ENCODE measurements at regions not wholly inside any gene's neighbourhood (a gene's known extent, or its start where the extent isn't known, plus 50 kb on each side); places are given as distances from the start of the nearest gene placed in this dataset.

DNA sequence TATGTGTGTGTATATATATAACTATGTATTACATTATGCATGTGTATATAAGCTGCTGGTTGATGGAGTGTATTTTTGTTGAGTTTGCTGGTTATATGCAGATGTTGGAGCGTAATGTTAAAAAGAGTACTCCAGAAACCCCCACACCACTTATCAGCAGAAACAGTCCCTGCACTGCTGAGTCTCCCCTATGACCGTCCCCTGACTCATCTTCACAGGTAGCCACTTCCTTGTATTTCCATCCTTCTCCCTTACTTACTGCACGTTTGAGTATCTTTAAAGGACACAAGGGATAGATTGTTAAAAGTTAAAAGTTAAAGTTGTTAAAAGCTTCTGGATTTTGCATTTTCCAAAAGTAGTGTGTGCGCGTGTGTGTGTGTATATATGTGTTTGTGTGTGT, 853.9 kb upstream of the EEF2KMT start:
- no peaks in the 10 kb centered on the region for H3K36me3 ChIP-seq
- H3K4me3 ChIP-seq, result no peak overlapping the region
- no peaks in the 10 kb centered on the region for H3K27me3 ChIP-seq
- H3K4me1 ChIP-seq, result no peaks in the 10 kb centered on the region
- H3K27ac ChIP-seq, result no peak overlapping the region
- no peak for DNase-seq (ENCODE audit: low spot score)
- no peak for TF ChIP-seq CTCF (IDR thresholded peaks at IDR 0.05)
- H3K9me3 ChIP-seq, result no peaks in the 10 kb centered on the region

DNA sequence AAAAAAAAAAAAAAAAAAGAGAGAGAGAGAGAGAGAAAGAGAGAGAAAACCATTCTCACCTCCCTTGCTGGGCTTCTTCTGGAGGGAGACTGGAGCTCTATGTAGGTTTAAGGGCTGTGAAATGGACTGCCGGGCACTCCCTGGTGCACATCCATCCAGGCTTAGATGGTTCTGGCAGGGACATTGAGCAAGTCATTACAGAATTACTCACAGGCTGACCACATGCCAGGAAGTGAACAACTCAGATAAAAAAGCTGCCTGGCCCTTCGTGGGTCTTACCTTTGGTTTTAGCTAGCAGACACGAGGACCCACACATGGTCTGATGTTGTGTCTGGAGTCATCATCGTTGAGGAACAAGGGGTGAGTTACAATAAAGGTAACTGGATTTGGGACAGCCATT, 847.4 kb upstream of the EEF2KMT start:
- Histone ChIP-seq H3K36me3 (no peaks in the 10 kb centered on the region), H3K4me3 (no peak overlapping the region), H3K27ac (no peak overlapping the region), H3K4me1 (no peaks in the 10 kb centered on the region), H3K9me3 (peaks cover 0 to 19% of the 10 kb centered on the region in 2 donors), H3K27me3 (no peaks in the 10 kb centered on the region)
- TF ChIP-seq CTCF (IDR thresholded peaks at IDR 0.05), result no peak
- DNase-seq (ENCODE audit: low spot score), result no peak

DNA sequence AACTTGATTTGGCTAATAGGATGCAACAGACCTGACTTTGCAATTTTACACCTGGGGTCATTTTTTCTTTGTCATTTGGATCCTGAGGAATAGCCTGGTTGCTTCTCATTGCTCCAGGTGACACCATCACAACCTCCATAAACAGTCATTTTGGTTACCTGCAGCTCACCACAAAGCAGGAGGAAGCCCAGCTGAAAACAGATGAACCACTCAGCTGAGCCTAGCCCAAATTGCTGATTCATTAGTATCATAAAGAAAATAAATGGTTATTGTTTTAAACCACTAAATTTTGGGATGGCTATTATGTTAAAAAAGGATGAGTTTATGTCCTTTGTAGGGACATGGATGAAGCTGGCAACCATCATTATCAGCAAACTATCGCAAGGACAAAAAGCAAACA, 841.0 kb upstream of the EEF2KMT start:
- no peak for TF ChIP-seq CTCF (IDR thresholded peaks at IDR 0.05)
- no peak for DNase-seq (ENCODE audit: low spot score)
- Histone ChIP-seq H3K4me3 (no peak overlapping the region), H3K27me3 (no peaks in the 10 kb centered on the region), H3K27ac (no peak overlapping the region), H3K9me3 (peaks cover 0 to 30% of the 10 kb centered on the region in 2 donors), H3K36me3 (no peaks in the 10 kb centered on the region), H3K4me1 (no peaks in the 10 kb centered on the region)

DNA sequence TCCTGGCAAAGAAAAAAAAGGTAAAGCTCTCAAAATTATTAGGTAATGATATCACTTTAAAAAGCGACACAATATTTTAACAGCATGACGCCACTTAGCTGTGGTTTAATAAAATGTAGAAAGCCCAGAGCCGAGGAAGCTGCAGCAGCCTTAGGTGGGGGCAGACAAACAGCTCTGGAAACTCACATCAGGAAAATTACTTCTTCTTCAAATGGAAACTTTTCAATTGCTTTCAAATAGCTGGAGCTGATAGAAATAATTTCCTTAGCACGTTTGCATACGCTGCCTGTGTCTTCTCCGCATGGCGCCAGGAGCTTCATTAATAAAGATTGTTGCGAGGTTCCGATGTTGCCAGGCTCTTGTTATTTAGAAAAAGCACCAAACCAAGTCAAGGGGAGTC, 835.3 kb upstream of the EEF2KMT start:
- Histone ChIP-seq H3K27ac (no peak overlapping the region), H3K27me3 (no peaks in the 10 kb centered on the region), H3K4me3 (no peak overlapping the region), H3K4me1 (no peaks in the 10 kb centered on the region), H3K9me3 (no peaks in the 10 kb centered on the region), H3K36me3 (no peaks in the 10 kb centered on the region)
- no peak for DNase-seq (ENCODE audit: low spot score)
- no peak for TF ChIP-seq CTCF (IDR thresholded peaks at IDR 0.05)

GRCh38 chr16:5928476-5929065, 831.0 kb upstream of the EEF2KMT start:
- no peak overlapping the region for H3K27ac ChIP-seq
- H3K36me3 ChIP-seq, result no peaks in the 10 kb centered on the region
- TF ChIP-seq CTCF (IDR thresholded peaks at IDR 0.05), result no peak
- no peak for DNase-seq (ENCODE audit: low spot score)
- H3K9me3 ChIP-seq, result no peaks in the 10 kb centered on the region
- no peaks in the 10 kb centered on the region for H3K4me1 ChIP-seq
- no peaks in the 10 kb centered on the region for H3K27me3 ChIP-seq
- H3K4me3 ChIP-seq, result no peak overlapping the region

- no peak for TF ChIP-seq CTCF (IDR thresholded peaks at IDR 0.05)
- H3K4me1 ChIP-seq, result no peaks in the 10 kb centered on the region
- no peak overlapping the region for H3K4me3 ChIP-seq
- DNase-seq (ENCODE audit: low spot score), result no peak
- no peaks in the 10 kb centered on the region for H3K9me3 ChIP-seq
- H3K27me3 ChIP-seq, result no peaks in the 10 kb centered on the region
- H3K36me3 ChIP-seq, result no peaks in the 10 kb centered on the region
- no peak overlapping the region for H3K27ac ChIP-seq
Observed at GRCh38 chr16:5925850-5926249, 828.3 kb upstream of the EEF2KMT start.

All from right atrium auricular region (tissue), 2 donors.